ENCODE measurements at regions not wholly inside any gene's neighbourhood (a gene's known extent, or its start where the extent isn't known, plus 50 kb on each side); places are given as distances from the start of the nearest gene placed in this dataset.

- TF ChIP-seq ARID4B (CRISPR knock-in tag; IDR thresholded peaks at IDR 0.05; ENCODE audit: borderline replicate concordance) (no peak), KAT7 (CRISPR knock-in tag; IDR thresholded peaks at IDR 0.05; ENCODE audit: borderline replicate concordance) (no peak), ZNF219 (CRISPR knock-in tag; IDR thresholded peaks at IDR 0.05; ENCODE audit: borderline replicate concordance) (no peak), SMAD3 (CRISPR knock-in tag; IDR thresholded peaks at IDR 0.05; ENCODE audit: borderline replicate concordance) (no peak), NR3C1 (CRISPR knock-in tag; conservative IDR thresholded peaks at IDR 0.05; ENCODE audit: low read depth) (no peak), TP53 (CRISPR knock-in tag; IDR thresholded peaks at IDR 0.05) (no peak), MAX (CRISPR knock-in tag; IDR thresholded peaks at IDR 0.05) (no peak), JAZF1 (CRISPR knock-in tag; IDR thresholded peaks at IDR 0.05) (no peak), CDX4 (CRISPR knock-in tag; IDR thresholded peaks at IDR 0.05; ENCODE audit: borderline replicate concordance) (no peak), ZNF423 (CRISPR knock-in tag; IDR thresholded peaks at IDR 0.05) (no peak), CTCF (IDR thresholded peaks at IDR 0.05) (no peak), ETV6 (CRISPR knock-in tag; IDR thresholded peaks at IDR 0.05) (no peak), ZNF671 (CRISPR knock-in tag; IDR thresholded peaks at IDR 0.05) (no peak), ZNF232 (CRISPR knock-in tag; IDR thresholded peaks at IDR 0.05) (no peak), MXD4 (CRISPR knock-in tag; IDR thresholded peaks at IDR 0.05; ENCODE audit: borderline replicate concordance) (no peak), CREM (CRISPR knock-in tag; IDR thresholded peaks at IDR 0.05) (no peak), MLX (CRISPR knock-in tag; IDR thresholded peaks at IDR 0.05) (no peak), NR1H2 (CRISPR knock-in tag; IDR thresholded peaks at IDR 0.05) (no peak), FOXP4 (CRISPR knock-in tag; IDR thresholded peaks at IDR 0.05) (no peak), ATF3 (CRISPR knock-in tag; conservative IDR thresholded peaks at IDR 0.05) (no peak)
- Mint-ChIP-seq H3K4me1 (no peaks in the 10 kb centered on the region), H3K36me3 (no peaks in the 10 kb centered on the region), H3K27me3 (ENCODE audit: low read depth) (no peaks in the 10 kb centered on the region), H3K4me3 (no peak overlapping the region), H3K27ac (no peak overlapping the region), H3K9me3 (no peaks in the 10 kb centered on the region)
- ChIA-PET POLR2A (interaction anchor here (0.8 kb wide), 1 partner anchor 52 kb away, joined by 5 read pairs; no protein-coding TSS in a partner anchor), CTCF (no interaction called here)
- ATAC-seq = no peak
- no peak for DNase-seq (ENCODE audit: low spot score)
Measured at GRCh38 chr1:222346955-222347354, 200.9 kb downstream of the HHIPL2 start.

All from WTC11 (cell line).